Neural cell (in vitro differentiated cells): ENCODE measurements at regions not wholly inside any gene's neighbourhood (a gene's known extent, or its start where the extent isn't known, plus 50 kb on each side); places are given as distances from the start of the nearest gene placed in this dataset.

Experiments
- H2AFZ ChIP-seq: fragments of 200-600, 300-800 bp; sonication (generic), shearing (Covaris generic); 2 replicates; pipeline ENCODE4 v1.6.0; 2014; ENCODE audit warnings: low read depth, mild to moderate bottlenecking, antibody characterized with exemption, low read length, moderate library complexity
- H3F3A ChIP-seq: fragments of 200-600 bp; shearing (Covaris generic); 2 replicates; pipeline ENCODE4 v1.6.1; 2016; ENCODE audit warnings: mild to moderate bottlenecking, moderate library complexity, mixed read lengths, antibody characterized with exemption, low read length; ENCODE audit not compliant: insufficient read depth, poor library complexity, severe bottlenecking
- H3K27ac ChIP-seq: fragments of 200-600, 300-800 bp; sonication (generic), shearing (Covaris generic); 2 replicates; pipeline ENCODE4 v1.5.1; 2014; ENCODE audit warnings: mild to moderate bottlenecking, low read length, moderate library complexity
- H3K27me3 ChIP-seq: fragments of 300-800, 200-600 bp; sonication (generic), shearing (Covaris generic); 2 replicates; pipeline ENCODE4 v1.6.0; 2014; ENCODE audit warnings: mild to moderate bottlenecking, low read depth, low read length, moderate library complexity; ENCODE audit not compliant: insufficient read depth
- H3K36me3 ChIP-seq: fragments of 300-800, 200-600 bp; sonication (generic), shearing (Covaris generic); 2 replicates; pipeline ENCODE4 v1.5.1; 2014; ENCODE audit warnings: mild to moderate bottlenecking, antibody characterized with exemption, low read length, moderate library complexity; ENCODE audit not compliant: insufficient read depth
- H3K4me2 ChIP-seq: fragments of 300-800, 200-600 bp; sonication (generic), shearing (Covaris generic); 2 replicates; pipeline ENCODE4 v1.6.0; 2014; ENCODE audit warnings: mild to moderate bottlenecking, low read length
- H3K4me3 ChIP-seq: fragments of 300-800, 200-600 bp; sonication (generic), shearing (Covaris generic); 2 replicates; pipeline ENCODE4 v1.5.1; 2014; ENCODE audit warnings: mild to moderate bottlenecking, low read length, moderate library complexity
- H3K79me2 ChIP-seq: fragments of 200-600 bp; shearing (Covaris generic); replicated peaks from 2 replicates; pipeline ENCODE4 v1.6.0; 2014; ENCODE audit warnings: mild to moderate bottlenecking, low read length, moderate library complexity; ENCODE audit not compliant: insufficient read depth
- H3K9ac ChIP-seq: fragments of 300-800, 200-600 bp; sonication (generic), shearing (Covaris generic); 2 replicates; pipeline ENCODE4 v1.6.1; 2016; ENCODE audit warnings: mild to moderate bottlenecking, low read length, mixed read lengths
- H3K9me2 ChIP-seq: fragments of 200-600 bp; shearing (Covaris generic); 2 replicates; pipeline ENCODE4 v1.6.1; 2016; ENCODE audit warnings: mild to moderate bottlenecking, low read length, mixed read lengths; ENCODE audit not compliant: insufficient read depth
- H3K9me3 ChIP-seq: fragments of 200-600, 300-800 bp; sonication (generic), shearing (Covaris generic); 2 replicates; pipeline ENCODE4 v1.6.1; 2016; ENCODE audit warnings: mild to moderate bottlenecking, mixed run types, low read length, moderate library complexity, mixed read lengths
- H4K20me1 ChIP-seq: fragments of 200-600 bp; shearing (Covaris generic); 2 replicates; pipeline ENCODE4 v1.6.1; 2016; ENCODE audit warnings: mild to moderate bottlenecking, mixed run types; ENCODE audit not compliant: insufficient read depth
- EP300 ChIP-seq: fragments of 450-650 bp; conservative IDR thresholded peaks from 2 replicates; pipeline ENCODE4 v1.6.1; 2014; ENCODE audit warnings: antibody characterized with exemption, mild to moderate bottlenecking, moderate library complexity; ENCODE audit not compliant: poor library complexity, severe bottlenecking
- EZH2 ChIP-seq: fragments of 200-600, 300-800 bp; shearing (Covaris generic), sonication (generic); IDR thresholded peaks from 2 replicates; pipeline ENCODE4 v1.6.1; 2014; ENCODE audit warnings: antibody characterized with exemption, low read length, borderline replicate concordance, mild to moderate bottlenecking; ENCODE audit not compliant: insufficient read depth, poor library complexity, severe bottlenecking
- MXI1 ChIP-seq: fragments of 450-650 bp; conservative IDR thresholded peaks from 2 replicates; pipeline ENCODE4 v1.6.1; 2014; ENCODE audit warnings: antibody characterized with exemption, mild to moderate bottlenecking; ENCODE audit not compliant: poor library complexity, severe bottlenecking
- POLR2AphosphoS5 ChIP-seq: IDR thresholded peaks from 2 replicates; pipeline ENCODE4 v1.6.1; 2012
- RAD21 ChIP-seq: fragments of 450-650 bp; conservative IDR thresholded peaks from 2 replicates; pipeline ENCODE4 v1.6.1; 2014; ENCODE audit warnings: antibody characterized with exemption, mild to moderate bottlenecking, moderate library complexity
- SMC3 ChIP-seq: fragments of 450-650 bp; conservative IDR thresholded peaks from 2 replicates; pipeline ENCODE4 v1.6.1; 2014; ENCODE audit warnings: antibody characterized with exemption, mild to moderate bottlenecking, moderate library complexity; ENCODE audit not compliant: poor library complexity
- TAF1 ChIP-seq: IDR thresholded peaks from 2 replicates; pipeline ENCODE4 v1.6.1; 2012; ENCODE audit warnings: low read depth
- TF ChIP-seq, protein P1 (sequence below): fragments of 450-650 bp; IDR thresholded peaks from 2 replicates; pipeline ENCODE4 v1.5.1; 2014; ENCODE audit warnings: antibody characterized with exemption, mild to moderate bottlenecking, moderate library complexity; ENCODE audit not compliant: poor library complexity, severe bottlenecking
- TF ChIP-seq, protein P2 (sequence below): IDR thresholded peaks from 2 replicates; pipeline ENCODE4 v1.6.1; 2012; ENCODE audit warnings: borderline replicate concordance

DNA sequence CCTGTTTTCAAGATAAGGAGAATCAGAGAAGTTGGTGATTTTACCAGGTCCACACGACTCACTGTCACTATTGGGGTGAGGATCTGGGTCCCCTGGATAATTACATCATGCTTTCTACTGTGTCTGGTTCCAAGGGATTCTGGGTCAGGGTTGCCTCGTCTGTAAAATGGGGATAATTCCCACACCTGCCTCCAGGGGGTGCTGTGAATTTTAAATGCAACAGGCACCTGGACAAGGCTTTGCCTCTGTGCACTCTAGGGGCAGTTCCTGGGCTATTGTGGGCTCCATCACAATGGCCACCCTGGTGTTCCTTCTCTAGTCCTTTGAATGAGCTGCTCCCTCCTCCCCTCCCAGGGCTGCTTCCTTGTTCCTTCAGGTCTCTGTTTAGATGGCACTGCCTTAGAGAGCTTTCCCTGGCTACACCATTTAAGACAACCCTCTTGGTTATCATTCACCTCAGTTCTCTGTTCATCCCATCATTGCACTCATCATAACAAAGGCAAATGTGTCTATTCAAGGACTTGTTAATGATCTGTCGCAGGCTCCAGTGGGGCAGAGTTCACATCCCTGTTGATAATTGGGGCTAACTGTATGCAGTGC is 178.6 kb downstream of the MIAT start:
- H3K4me2 ChIP-seq, result no peak overlapping the region
- no peak overlapping the region for H3K27ac ChIP-seq

DNA sequence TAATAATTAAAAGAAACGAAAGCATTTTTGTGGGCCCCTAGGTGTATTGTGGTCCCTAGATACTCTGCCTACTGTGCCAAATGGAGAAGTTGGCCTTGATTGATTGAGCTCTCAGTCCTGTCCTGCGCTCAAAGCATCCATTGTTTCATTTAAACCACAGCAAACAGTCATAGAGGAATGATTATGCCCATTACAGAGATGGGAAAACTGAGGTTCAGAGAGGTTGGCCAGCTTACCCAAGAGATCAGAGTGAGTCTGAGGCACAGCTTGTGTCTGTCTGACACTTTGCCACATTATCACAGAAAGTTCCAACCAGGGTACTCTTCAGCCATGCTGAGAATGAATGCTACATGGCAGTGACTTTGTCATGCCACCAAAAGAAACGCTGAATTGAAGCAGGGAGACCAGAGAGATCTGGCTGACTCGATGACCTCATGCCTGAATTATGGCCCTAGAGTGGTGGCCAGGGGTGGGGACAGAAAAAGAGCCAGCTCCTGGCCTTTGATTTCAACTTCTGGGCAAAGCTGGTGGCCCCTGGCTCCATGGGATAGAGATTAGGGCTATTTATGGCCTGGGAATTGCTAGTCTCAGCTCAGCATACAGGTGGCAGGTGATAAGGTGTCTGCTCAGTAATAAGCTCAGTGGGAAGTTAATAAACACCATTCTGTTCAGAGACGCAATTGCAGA is 180.5 kb downstream of the MIAT start:
- H3K9me3 ChIP-seq, result no peaks in the 10 kb centered on the region
- peak; percentile 15 for TF ChIP-seq POLR2AphosphoS5
- TF ChIP-seq MXI1, result no peak
- no peak overlapping the region for H3K9ac ChIP-seq
- no peak overlapping the region for H3K4me2 ChIP-seq
- no peaks in the 10 kb centered on the region for H3F3A ChIP-seq
- no peaks in the 10 kb centered on the region for H4K20me1 ChIP-seq
- H3K27ac ChIP-seq, result no peak overlapping the region
- no peak overlapping the region for H3K4me3 ChIP-seq
- no peaks in the 10 kb centered on the region for H3K79me2 ChIP-seq
- no peaks in the 10 kb centered on the region for H3K9me2 ChIP-seq
- H3K27me3 ChIP-seq, result no peaks in the 10 kb centered on the region
- H3K36me3 ChIP-seq, result no peaks in the 10 kb centered on the region
- no peak overlapping the region for H2AFZ ChIP-seq

More for the DNA sequence above, 178.6 kb downstream of the MIAT start:
- Histone ChIP-seq H3K79me2 (no peaks in the 10 kb centered on the region), H3K4me3 (no peak overlapping the region), H3K27me3 (no peaks in the 10 kb centered on the region), H2AFZ (no peak overlapping the region), H3K9ac (no peak overlapping the region), H3K36me3 (no peaks in the 10 kb centered on the region), H3F3A (no peaks in the 10 kb centered on the region), H3K9me2 (no peaks in the 10 kb centered on the region), H4K20me1 (no peaks in the 10 kb centered on the region), H3K9me3 (no peaks in the 10 kb centered on the region)
- TF ChIP-seq TAF1 (no peak), MXI1 (no peak), POLR2AphosphoS5 (no peak), EP300 (no peak), SMC3 (peak; percentile 23)
- TF ChIP-seq, protein P1, sequence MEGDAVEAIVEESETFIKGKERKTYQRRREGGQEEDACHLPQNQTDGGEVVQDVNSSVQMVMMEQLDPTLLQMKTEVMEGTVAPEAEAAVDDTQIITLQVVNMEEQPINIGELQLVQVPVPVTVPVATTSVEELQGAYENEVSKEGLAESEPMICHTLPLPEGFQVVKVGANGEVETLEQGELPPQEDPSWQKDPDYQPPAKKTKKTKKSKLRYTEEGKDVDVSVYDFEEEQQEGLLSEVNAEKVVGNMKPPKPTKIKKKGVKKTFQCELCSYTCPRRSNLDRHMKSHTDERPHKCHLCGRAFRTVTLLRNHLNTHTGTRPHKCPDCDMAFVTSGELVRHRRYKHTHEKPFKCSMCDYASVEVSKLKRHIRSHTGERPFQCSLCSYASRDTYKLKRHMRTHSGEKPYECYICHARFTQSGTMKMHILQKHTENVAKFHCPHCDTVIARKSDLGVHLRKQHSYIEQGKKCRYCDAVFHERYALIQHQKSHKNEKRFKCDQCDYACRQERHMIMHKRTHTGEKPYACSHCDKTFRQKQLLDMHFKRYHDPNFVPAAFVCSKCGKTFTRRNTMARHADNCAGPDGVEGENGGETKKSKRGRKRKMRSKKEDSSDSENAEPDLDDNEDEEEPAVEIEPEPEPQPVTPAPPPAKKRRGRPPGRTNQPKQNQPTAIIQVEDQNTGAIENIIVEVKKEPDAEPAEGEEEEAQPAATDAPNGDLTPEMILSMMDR, result peak; percentile 52

DNA sequence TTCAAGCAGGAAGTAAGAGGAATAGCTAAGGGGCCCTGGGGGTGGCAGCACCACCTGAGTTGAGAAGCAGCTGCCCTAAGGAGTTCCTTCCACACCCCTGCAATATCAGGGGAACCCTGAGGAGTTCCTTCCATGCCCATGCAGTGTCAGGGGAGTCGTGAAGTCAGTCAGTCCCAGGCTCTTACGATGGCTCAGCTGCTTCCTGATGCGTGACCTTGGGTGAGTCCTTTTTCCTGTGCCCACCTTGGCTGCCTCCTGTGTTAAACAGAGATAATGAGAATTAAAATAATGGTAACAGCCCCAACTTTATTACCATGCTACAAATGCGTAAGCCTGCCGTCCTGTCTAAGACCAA is 181.1 kb downstream of the MIAT start:
- Histone ChIP-seq H3K27me3 (no peaks in the 10 kb centered on the region), H2AFZ (no peak overlapping the region), H3K9me3 (no peaks in the 10 kb centered on the region), H3K9ac (no peak overlapping the region), H3F3A (no peaks in the 10 kb centered on the region), H3K27ac (no peak overlapping the region), H3K79me2 (no peaks in the 10 kb centered on the region), H4K20me1 (no peaks in the 10 kb centered on the region), H3K4me2 (no peak overlapping the region), H3K4me3 (no peak overlapping the region), H3K36me3 (no peaks in the 10 kb centered on the region), H3K9me2 (no peaks in the 10 kb centered on the region)
- TF ChIP-seq, protein P2, sequence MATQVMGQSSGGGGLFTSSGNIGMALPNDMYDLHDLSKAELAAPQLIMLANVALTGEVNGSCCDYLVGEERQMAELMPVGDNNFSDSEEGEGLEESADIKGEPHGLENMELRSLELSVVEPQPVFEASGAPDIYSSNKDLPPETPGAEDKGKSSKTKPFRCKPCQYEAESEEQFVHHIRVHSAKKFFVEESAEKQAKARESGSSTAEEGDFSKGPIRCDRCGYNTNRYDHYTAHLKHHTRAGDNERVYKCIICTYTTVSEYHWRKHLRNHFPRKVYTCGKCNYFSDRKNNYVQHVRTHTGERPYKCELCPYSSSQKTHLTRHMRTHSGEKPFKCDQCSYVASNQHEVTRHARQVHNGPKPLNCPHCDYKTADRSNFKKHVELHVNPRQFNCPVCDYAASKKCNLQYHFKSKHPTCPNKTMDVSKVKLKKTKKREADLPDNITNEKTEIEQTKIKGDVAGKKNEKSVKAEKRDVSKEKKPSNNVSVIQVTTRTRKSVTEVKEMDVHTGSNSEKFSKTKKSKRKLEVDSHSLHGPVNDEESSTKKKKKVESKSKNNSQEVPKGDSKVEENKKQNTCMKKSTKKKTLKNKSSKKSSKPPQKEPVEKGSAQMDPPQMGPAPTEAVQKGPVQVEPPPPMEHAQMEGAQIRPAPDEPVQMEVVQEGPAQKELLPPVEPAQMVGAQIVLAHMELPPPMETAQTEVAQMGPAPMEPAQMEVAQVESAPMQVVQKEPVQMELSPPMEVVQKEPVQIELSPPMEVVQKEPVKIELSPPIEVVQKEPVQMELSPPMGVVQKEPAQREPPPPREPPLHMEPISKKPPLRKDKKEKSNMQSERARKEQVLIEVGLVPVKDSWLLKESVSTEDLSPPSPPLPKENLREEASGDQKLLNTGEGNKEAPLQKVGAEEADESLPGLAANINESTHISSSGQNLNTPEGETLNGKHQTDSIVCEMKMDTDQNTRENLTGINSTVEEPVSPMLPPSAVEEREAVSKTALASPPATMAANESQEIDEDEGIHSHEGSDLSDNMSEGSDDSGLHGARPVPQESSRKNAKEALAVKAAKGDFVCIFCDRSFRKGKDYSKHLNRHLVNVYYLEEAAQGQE, result no peak
- no peak for TF ChIP-seq TAF1
- no peak for TF ChIP-seq RAD21
- TF ChIP-seq, protein P1, result no peak
- no peak for TF ChIP-seq MXI1
- no peak for TF ChIP-seq EP300
- no peak for TF ChIP-seq SMC3
- TF ChIP-seq POLR2AphosphoS5, result no peak
- TF ChIP-seq EZH2, result no peak
